ENCODE measurements at regions not wholly inside any gene's neighbourhood (a gene's known extent, or its start where the extent isn't known, plus 50 kb on each side); places are given as distances from the start of the nearest gene placed in this dataset.

DNA sequence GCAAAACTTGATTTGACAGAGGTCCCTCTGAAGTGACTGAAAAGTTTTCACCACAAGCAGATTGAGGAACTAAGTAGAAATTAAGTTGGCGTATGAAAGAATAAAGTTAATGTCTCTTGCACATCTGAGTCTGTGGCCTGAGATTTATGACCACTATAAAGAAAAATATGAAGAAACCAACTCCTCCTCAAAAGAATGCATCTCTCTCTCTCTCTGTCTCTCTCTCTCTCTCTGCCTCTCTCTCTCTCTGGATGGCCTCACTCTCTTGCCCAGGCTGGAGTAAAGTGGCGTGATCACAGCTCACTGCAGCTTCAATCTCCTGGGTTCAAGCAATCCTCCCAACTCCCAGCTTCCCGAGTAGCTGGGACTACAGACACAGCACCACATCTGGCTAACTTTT, 55.2 kb downstream of the RPL22L1 start:
- H3K27ac ChIP-seq = no peak overlapping the region
- TF ChIP-seq, protein P1, sequence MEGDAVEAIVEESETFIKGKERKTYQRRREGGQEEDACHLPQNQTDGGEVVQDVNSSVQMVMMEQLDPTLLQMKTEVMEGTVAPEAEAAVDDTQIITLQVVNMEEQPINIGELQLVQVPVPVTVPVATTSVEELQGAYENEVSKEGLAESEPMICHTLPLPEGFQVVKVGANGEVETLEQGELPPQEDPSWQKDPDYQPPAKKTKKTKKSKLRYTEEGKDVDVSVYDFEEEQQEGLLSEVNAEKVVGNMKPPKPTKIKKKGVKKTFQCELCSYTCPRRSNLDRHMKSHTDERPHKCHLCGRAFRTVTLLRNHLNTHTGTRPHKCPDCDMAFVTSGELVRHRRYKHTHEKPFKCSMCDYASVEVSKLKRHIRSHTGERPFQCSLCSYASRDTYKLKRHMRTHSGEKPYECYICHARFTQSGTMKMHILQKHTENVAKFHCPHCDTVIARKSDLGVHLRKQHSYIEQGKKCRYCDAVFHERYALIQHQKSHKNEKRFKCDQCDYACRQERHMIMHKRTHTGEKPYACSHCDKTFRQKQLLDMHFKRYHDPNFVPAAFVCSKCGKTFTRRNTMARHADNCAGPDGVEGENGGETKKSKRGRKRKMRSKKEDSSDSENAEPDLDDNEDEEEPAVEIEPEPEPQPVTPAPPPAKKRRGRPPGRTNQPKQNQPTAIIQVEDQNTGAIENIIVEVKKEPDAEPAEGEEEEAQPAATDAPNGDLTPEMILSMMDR (IDR thresholded peaks at IDR 0.05) = no peak
- no peak overlapping the region for H3K4me3 ChIP-seq
- DNase-seq (ENCODE audit: low spot score) = no peak

DNA sequence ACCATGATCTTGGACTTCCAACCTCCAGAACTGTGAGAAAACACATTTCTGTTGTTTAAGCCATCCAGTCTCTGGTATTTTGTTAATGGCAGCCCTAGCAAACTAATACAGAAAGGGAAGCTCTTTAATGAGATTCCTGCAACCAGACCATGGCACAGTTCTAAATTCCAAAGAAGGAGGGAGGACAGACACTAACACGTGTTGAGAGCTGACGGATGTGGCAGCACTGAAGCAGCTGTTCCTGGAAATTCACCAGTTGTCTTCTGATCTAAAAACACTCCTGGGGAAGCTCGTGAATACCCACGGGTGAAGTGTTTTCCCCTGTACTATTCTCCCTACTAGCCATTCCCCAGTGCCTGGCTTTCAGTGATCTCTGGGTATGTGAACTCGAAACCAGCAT, 56.7 kb downstream of the RPL22L1 start:
- TF ChIP-seq, protein P1 (IDR thresholded peaks at IDR 0.05) = no peak
- Histone ChIP-seq H3K4me3 (no peak overlapping the region), H3K27ac (no peak overlapping the region)
- no peak for DNase-seq (ENCODE audit: low spot score)

- TF ChIP-seq, protein P1 (IDR thresholded peaks at IDR 0.05) = peak; percentile 80
- no peak overlapping the region for H3K27ac ChIP-seq
- no peak for DNase-seq (ENCODE audit: low spot score)
- no peak overlapping the region for H3K4me3 ChIP-seq
These were observed 57.9 kb downstream of the RPL22L1 start for GRCh38 chr3:170811928-170812591.

- TF ChIP-seq, protein P1 (IDR thresholded peaks at IDR 0.05) = no peak
- Histone ChIP-seq H3K4me3 (no peak overlapping the region), H3K27ac (no peak overlapping the region)
- DNase-seq (ENCODE audit: low spot score) = no peak
These were observed 58.5 kb downstream of the RPL22L1 start for GRCh38 chr3:170811515-170811914.

DNA sequence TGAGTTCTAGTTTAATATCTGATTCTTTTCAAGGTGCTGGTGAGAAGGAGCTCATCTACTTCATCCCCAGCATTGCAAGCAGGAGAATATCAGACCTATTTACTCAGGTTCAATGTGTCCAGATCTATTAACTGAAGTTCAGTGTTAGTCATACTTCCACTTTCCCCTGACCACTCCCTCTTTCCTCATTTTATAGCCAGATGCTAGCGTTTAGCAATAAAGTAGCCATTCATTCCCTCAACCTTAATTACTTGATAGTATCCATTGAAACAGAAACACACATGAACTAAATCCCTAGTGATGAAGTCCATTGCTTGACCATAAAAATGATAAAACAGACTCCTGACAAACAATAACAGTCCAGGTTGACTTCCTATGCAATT, 60.0 kb downstream of the RPL22L1 start:
- Histone ChIP-seq H3K27ac (no peak overlapping the region), H3K4me3 (no peak overlapping the region)
- DNase-seq (ENCODE audit: low spot score) = no peak
- TF ChIP-seq, protein P1 (IDR thresholded peaks at IDR 0.05) = no peak

GRCh38 chr3:170809007-170809974, 60.7 kb downstream of the RPL22L1 start:
- H3K27ac ChIP-seq = no peak overlapping the region

More at GRCh38 chr3:170809007-170809974, 60.7 kb downstream of the RPL22L1 start:
- H3K4me3 ChIP-seq = no peak overlapping the region
- DNase-seq (ENCODE audit: low spot score) = no peak
- TF ChIP-seq, protein P1 (IDR thresholded peaks at IDR 0.05) = no peak

All from coronary artery (tissue), 2 donors.